GM12878 (cell line): ENCODE measurements at regions not wholly inside any gene's neighbourhood (a gene's known extent, or its start where the extent isn't known, plus 50 kb on each side); places are given as distances from the start of the nearest gene placed in this dataset.

Experiments
- ATAC-seq: fragments of 200-7000 bp; cut with Tn5 transposase; 3 replicates; pipeline ENCODE4 v1.9.1; 2020; ENCODE audit warnings: mild to moderate bottlenecking, moderate library complexity
- BruUV-seq: library from RNA; stranded (reverse); fragments of 400-500 nt; replicated peaks from 2 replicates; lab custom pipeline; 2021; lab: Mats Ljungman, UMichigan
- CTCF ChIA-PET: fragments of 300-600 bp; sonication (Branson Sonifier 250); formaldehyde crosslinking; extraction: SDS; loops from one replicate; lab custom pipeline; 2021; ENCODE audit warnings: inconsistent platforms; lab: Yijun Ruan, JAX
- POLR2A ChIA-PET: fragments of 350-600 bp; formaldehyde crosslinking; extraction: SDS; loops from one replicate; lab custom pipeline; 2021; ENCODE audit warnings: inconsistent platforms; lab: Charles Lee
- RAD21 ChIA-PET: fragments of 300-600 bp; sonication (Branson Sonifier 250); formaldehyde crosslinking; loops from one replicate; lab custom pipeline; 2023; ENCODE audit warnings: antibody characterized with exemption; ENCODE audit not compliant: unreplicated experiment; lab: Charles Lee
- SMC1A ChIA-PET: fragments of 300-600 bp; sonication (Branson Sonifier 250); formaldehyde crosslinking; loops from one replicate; lab custom pipeline; 2023; ENCODE audit not compliant: unreplicated experiment, uncharacterized antibody; lab: Charles Lee
- DNase-seq: peaks from one replicate; pipeline ENCODE4 v3.0.0-alpha.2; 2011; ENCODE audit warnings: low read depth, low spot score
- FAIRE-seq: peaks from 3 replicates; lab custom pipeline; 2011; peaks lifted over from hg19 to GRCh38; lab: Jason Lieb, UNC
- H2AFZ ChIP-seq: 2 replicates; pipeline ENCODE4 v1.6.0; 2011; ENCODE audit warnings: low read depth, low read length, control low read depth; ENCODE audit not compliant: control insufficient read depth
- H3K27ac ChIP-seq: 2 replicates; pipeline ENCODE4 v1.5.1; 2011; ENCODE audit warnings: control low read depth; ENCODE audit not compliant: control insufficient read depth, insufficient read depth
- H3K27me3 ChIP-seq, 2 experiments: replicated peaks in 1 of 2; 2 replicates each; pipeline versions ENCODE4 v1.6.0 to v1.6.1; 2011; ENCODE audit warnings: low read length in 1 of 2; ENCODE audit not compliant: control insufficient read depth in 2 of 2, insufficient read depth in 2 of 2
- H3K36me3 ChIP-seq, 2 experiments: 2 replicates each; pipeline ENCODE4 v1.5.1; 2011; ENCODE audit warnings: low read length in 1 of 2; ENCODE audit not compliant: control insufficient read depth in 2 of 2, insufficient read depth in 2 of 2
- H3K4me1 ChIP-seq: 2 replicates; pipeline ENCODE4 v1.6.1; 2011; ENCODE audit warnings: mild to moderate bottlenecking, low read length, moderate library complexity, mixed read lengths; ENCODE audit not compliant: control insufficient read depth, insufficient read depth
- H3K4me2 ChIP-seq: 2 replicates; pipeline ENCODE4 v1.6.0; 2011; ENCODE audit warnings: control low read depth; ENCODE audit not compliant: control insufficient read depth, insufficient read depth
- H3K4me3 ChIP-seq: fragments of 200-600 bp; sonication (generic); 2 replicates; pipeline ENCODE4 v1.5.1; 2016
- H3K79me2 ChIP-seq: 2 replicates; pipeline ENCODE4 v1.6.0; 2011; ENCODE audit warnings: low read length; ENCODE audit not compliant: control insufficient read depth, insufficient read depth
- H3K9ac ChIP-seq: 2 replicates; pipeline ENCODE4 v1.8.0; 2011; ENCODE audit warnings: low read length, control low read depth, mixed read lengths; ENCODE audit not compliant: control insufficient read depth, insufficient read depth
- H3K9me3 ChIP-seq: replicated peaks from 3 replicates; pipeline ENCODE4 v1.5.1; 2011; ENCODE audit warnings: mild to moderate bottlenecking, low read length; ENCODE audit not compliant: control insufficient read depth, insufficient read depth
- H4K20me1 ChIP-seq: 2 replicates; pipeline ENCODE4 v1.6.0; 2011; ENCODE audit not compliant: control insufficient read depth, insufficient read depth
- ATF3 ChIP-seq: IDR thresholded peaks from 2 replicates; pipeline ENCODE4 v1.6.1; 2011; ENCODE audit warnings: low read depth, mild to moderate bottlenecking, low read length, moderate library complexity, borderline replicate concordance; ENCODE audit errors: extremely low read depth
- BACH1 ChIP-seq: fragments of 450-650 bp; IDR thresholded peaks from 2 replicates; pipeline ENCODE4 v1.6.1; 2017; ENCODE audit warnings: mild to moderate bottlenecking, borderline replicate concordance
- BCL11A ChIP-seq: IDR thresholded peaks from 2 replicates; pipeline ENCODE4 v1.6.1; 2011; ENCODE audit warnings: low read depth, low read length
- BHLHE40 ChIP-seq, 2 experiments: fragments of 450-650 bp in 1 of 2; IDR thresholded peaks; 2 replicates each; pipeline ENCODE4 v1.6.1; 2011 to 2017; ENCODE audit warnings: low read depth in 2 of 2, borderline replicate concordance in 1 of 2, improper control_type of control experiment in 1 of 2, low read length in 1 of 2, mild to moderate bottlenecking in 1 of 2
- ESRRA ChIP-seq: IDR thresholded peaks from 2 replicates; pipeline ENCODE4 v1.6.1; 2012; ENCODE audit warnings: mild to moderate bottlenecking, low read length, improper control_type of control experiment
- ETV6 ChIP-seq, 2 experiments: fragments of 450-650 bp in 1 of 2; IDR thresholded peaks in 1 of 2; conservative IDR thresholded peaks in 1 of 2; 2 replicates each; pipeline ENCODE4 v1.6.1; 2014; ENCODE audit warnings: antibody characterized with exemption in 1 of 2, borderline replicate concordance in 1 of 2, low read depth in 1 of 2, mild to moderate bottlenecking in 1 of 2, moderate library complexity in 1 of 2
- HSF1 ChIP-seq: fragments of 150-350 bp; IDR thresholded peaks from 2 replicates; pipeline ENCODE4 v1.6.1; 2014; ENCODE audit warnings: mild to moderate bottlenecking, low read depth, low read length
- MXI1 ChIP-seq: fragments of 150-350 bp; IDR thresholded peaks from 2 replicates; pipeline ENCODE4 v1.6.1; 2011; ENCODE audit warnings: low read depth, mild to moderate bottlenecking, inconsistent platforms, low read length, improper control_type of control experiment
- POLR2A ChIP-seq: IDR thresholded peaks from 2 replicates; pipeline ENCODE4 v1.6.1; 2011; ENCODE audit warnings: low read depth, mild to moderate bottlenecking, low read length
- POU2F2 ChIP-seq: IDR thresholded peaks from 3 replicates; pipeline ENCODE4 v1.6.1; 2011; ENCODE audit warnings: low read depth, mild to moderate bottlenecking, low read length, borderline replicate concordance
- RUNX3 ChIP-seq: IDR thresholded peaks from 2 replicates; pipeline ENCODE4 v1.6.1; 2012; ENCODE audit warnings: low read length, inconsistent platforms
- TAF1 ChIP-seq: IDR thresholded peaks from 2 replicates; pipeline ENCODE4 v1.6.1; 2011; ENCODE audit warnings: mild to moderate bottlenecking, low read depth, low read length, borderline replicate concordance
- TCF3 ChIP-seq: IDR thresholded peaks from 2 replicates; pipeline ENCODE4 v1.6.1; 2012; ENCODE audit warnings: low read depth, mild to moderate bottlenecking, low read length, borderline replicate concordance; ENCODE audit not compliant: insufficient read depth
- USF1 ChIP-seq: IDR thresholded peaks from 2 replicates; pipeline ENCODE4 v1.6.1; 2011; ENCODE audit warnings: borderline replicate concordance, low read depth, mild to moderate bottlenecking, moderate library complexity, mixed read lengths, low read length; ENCODE audit not compliant: insufficient read depth; ENCODE audit errors: extremely low read length
- ZNF217 ChIP-seq: fragments of 450-650 bp; IDR thresholded peaks from 2 replicates; pipeline ENCODE4 v1.6.1; 2017; ENCODE audit warnings: antibody characterized with exemption, mild to moderate bottlenecking
- WGBS: methylation state at CpG from one replicate; pipeline ENCODE4 v1.1.6; 2016; ENCODE audit warnings: low lambda C conversion rate; ENCODE audit not compliant: insufficient replicate concordance, insufficient coverage; ENCODE audit errors: missing lambda C conversion rate; 5-methylcytosine and 5-hydroxymethylcytosine counted together
- in situ Hi-C: fragments of 300-500 bp; cut with MboI; formaldehyde crosslinking; loops from 9 replicates; pipeline ENCODE4 v1.14.3; 2018; ENCODE audit warnings: mixed read lengths
- intact Hi-C: fragments of 100-400 bp; cut with micrococcal nuclease; formaldehyde crosslinking; loops from one replicate; pipeline ENCODE4 v1.14.2; 2022; ENCODE audit not compliant: unreplicated experiment

- no peaks in the 10 kb centered on the region for H4K20me1 ChIP-seq
- no peaks in the 10 kb centered on the region; the same call in 2 of the 3 replicates for H3K9me3 ChIP-seq
- no peak overlapping the region for H2AFZ ChIP-seq
- ChIA-PET SMC1A (no interaction called here), CTCF (no interaction called here), POLR2A (no interaction called here), RAD21 (no interaction called here)
- in situ Hi-C loops (no loop called here), intact Hi-C loops (no loop called here)
- ATAC-seq (no peak), DNase-seq (no peak)
- 94% methylated on average over 3 of the region's 3 CpGs for WGBS
- no peak overlapping the region for H3K4me3 ChIP-seq
- H3K79me2 ChIP-seq: no peaks in the 10 kb centered on the region
- H3K9ac ChIP-seq: no peak overlapping the region
- no peaks in the 10 kb centered on the region for H3K36me3 ChIP-seq
- no peak overlapping the region for H3K27ac ChIP-seq
- TF ChIP-seq USF1: no peak
- no peak for TF ChIP-seq BCL11A
- TF ChIP-seq ESRRA: no peak
- no peak for TF ChIP-seq TCF3
- no peak for TF ChIP-seq ATF3
- TF ChIP-seq ETV6 (conservative IDR thresholded peaks at IDR 0.05 in 1 of 2, IDR thresholded peaks at IDR 0.05 in 1 of 2; ENCODE audit: borderline replicate concordance in 1 of 2, low read depth in 1 of 2): no peak
- TF ChIP-seq RUNX3: no peak
- TF ChIP-seq BACH1: no peak
- no peak for TF ChIP-seq POLR2A
- no peak for TF ChIP-seq TAF1
- TF ChIP-seq POU2F2: no peak
- no peak for TF ChIP-seq HSF1
- no peak for TF ChIP-seq ZNF217
- no peak for TF ChIP-seq BHLHE40 (IDR thresholded peaks at IDR 0.05; ENCODE audit: borderline replicate concordance in 1 of 2, low read depth in 2 of 2, low read length in 1 of 2)
- TF ChIP-seq MXI1: no peak
- TF ChIP-seq, all 136 proteins: peak for 0
- H3K4me2 ChIP-seq: no peak overlapping the region
- no TSS peak for BruUV-seq
- no peak for FAIRE-seq
- no peaks in the 10 kb centered on the region for H3K4me1 ChIP-seq
- H3K27me3 ChIP-seq: no peaks in the 10 kb centered on the region
Observed at GRCh38 chr13:76738616-76739015, 147.6 kb downstream of the KCTD12 start.
